Prostate gland (tissue), 2 donors: ENCODE measurements at regions not wholly inside any gene's neighbourhood (a gene's known extent, or its start where the extent isn't known, plus 50 kb on each side); places are given as distances from the start of the nearest gene placed in this dataset.

Experiments used
- DNase-seq: peaks from one replicate; pipeline ENCODE4 v3.0.0-alpha.2; 2019; ENCODE audit warnings: low spot score
- H3K27ac ChIP-seq, 2 donors: fragments of 200-600 bp; sonication (generic); 2 replicates each; pipeline ENCODE4 v1.5.1; 2017 to 2019
- H3K27me3 ChIP-seq: fragments of 200-600 bp; sonication (generic); replicated peaks from 2 replicates; pipeline ENCODE4 v1.5.1; 2019; ENCODE audit not compliant: insufficient read depth
- H3K36me3 ChIP-seq, 2 donors: fragments of 200-600 bp; sonication (generic); 1 replicate in 1 of 2; 2 replicates in 1 of 2; pipeline versions ENCODE4 v1.5.1 to v1.8.1; 2017 to 2019
- H3K4me1 ChIP-seq: fragments of 200-600 bp; sonication (generic); replicated peaks from 2 replicates; pipeline ENCODE4 v1.5.1; 2019
- H3K4me3 ChIP-seq, 2 donors: fragments of 200-600 bp; sonication (generic); 2 replicates each; pipeline ENCODE4 v1.5.1; 2017 to 2019
- H3K9me3 ChIP-seq: fragments of 200-600 bp; sonication (generic); 2 replicates; pipeline ENCODE4 v1.5.1; 2017
- POLR2A ChIP-seq: fragments of 450-650 bp; IDR thresholded peaks from one replicate; pipeline ENCODE4 v1.6.1; 2016; ENCODE audit warnings: antibody characterized with exemption, mild to moderate bottlenecking
- POLR2AphosphoS5 ChIP-seq: sonication (generic); formaldehyde crosslinking; IDR thresholded peaks from one replicate; pipeline ENCODE4 v1.6.1; 2017; ENCODE audit warnings: antibody characterized with exemption
- WGBS: methylation state at CpG from one replicate; pipeline ENCODE4 v1.1.5; 2018; 5-methylcytosine and 5-hydroxymethylcytosine counted together
- intact Hi-C: fragments of 100-400 bp; cut with DNase I; formaldehyde crosslinking; loops from one replicate; pipeline ENCODE4 v1.14.2; 2022
- TF ChIP-seq, protein P1 (sequence below), 4 experiments: fragments of 200-600 bp in 2 of 4; fragments of 450-650 bp in 2 of 4; sonication (generic) in 2 of 4; IDR thresholded peaks; 1 replicate in 3 of 4; 2 replicates in 1 of 4; pipeline ENCODE4 v1.5.1; 2016 to 2019; ENCODE audit warnings: antibody characterized with exemption in 4 of 4, mild to moderate bottlenecking in 2 of 4, moderate library complexity in 2 of 4

DNA sequence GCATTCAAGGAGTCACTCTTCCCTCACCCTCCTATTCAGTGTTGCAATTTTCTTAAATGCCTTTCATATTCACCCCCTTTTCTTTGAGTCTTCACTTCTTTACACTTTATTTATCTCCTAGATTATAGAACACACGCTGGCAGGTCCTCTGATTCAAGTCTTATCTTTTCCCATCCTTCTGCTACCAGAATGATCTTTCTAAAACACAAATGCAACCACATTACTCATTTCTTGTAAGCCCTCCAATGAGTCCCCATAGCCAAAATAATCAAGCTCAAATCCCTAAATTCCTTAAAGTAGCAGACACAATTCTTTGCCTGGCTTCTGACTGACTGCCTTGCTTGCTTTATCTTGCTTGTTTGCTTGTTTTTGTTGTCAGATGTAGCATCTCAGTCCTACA, 920.0 kb downstream of the TFAP2A start:
- H3K27me3 ChIP-seq = no peaks in the 10 kb centered on the region
- no peaks in the 10 kb centered on the region for H3K4me1 ChIP-seq
- no peaks in the 10 kb centered on the region for H3K36me3 ChIP-seq
- intact Hi-C loops = no loop called here
- no peak overlapping the region for H3K4me3 ChIP-seq
- 54% methylated on average over 1 of the region's 1 CpG for WGBS
- DNase-seq = no peak
- no peak overlapping the region for H3K27ac ChIP-seq
- H3K9me3 ChIP-seq = no peaks in the 10 kb centered on the region
- no peak for TF ChIP-seq POLR2AphosphoS5
- TF ChIP-seq, protein P1, sequence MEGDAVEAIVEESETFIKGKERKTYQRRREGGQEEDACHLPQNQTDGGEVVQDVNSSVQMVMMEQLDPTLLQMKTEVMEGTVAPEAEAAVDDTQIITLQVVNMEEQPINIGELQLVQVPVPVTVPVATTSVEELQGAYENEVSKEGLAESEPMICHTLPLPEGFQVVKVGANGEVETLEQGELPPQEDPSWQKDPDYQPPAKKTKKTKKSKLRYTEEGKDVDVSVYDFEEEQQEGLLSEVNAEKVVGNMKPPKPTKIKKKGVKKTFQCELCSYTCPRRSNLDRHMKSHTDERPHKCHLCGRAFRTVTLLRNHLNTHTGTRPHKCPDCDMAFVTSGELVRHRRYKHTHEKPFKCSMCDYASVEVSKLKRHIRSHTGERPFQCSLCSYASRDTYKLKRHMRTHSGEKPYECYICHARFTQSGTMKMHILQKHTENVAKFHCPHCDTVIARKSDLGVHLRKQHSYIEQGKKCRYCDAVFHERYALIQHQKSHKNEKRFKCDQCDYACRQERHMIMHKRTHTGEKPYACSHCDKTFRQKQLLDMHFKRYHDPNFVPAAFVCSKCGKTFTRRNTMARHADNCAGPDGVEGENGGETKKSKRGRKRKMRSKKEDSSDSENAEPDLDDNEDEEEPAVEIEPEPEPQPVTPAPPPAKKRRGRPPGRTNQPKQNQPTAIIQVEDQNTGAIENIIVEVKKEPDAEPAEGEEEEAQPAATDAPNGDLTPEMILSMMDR (IDR thresholded peaks at IDR 0.05) = no peak
- TF ChIP-seq POLR2A = no peak

DNA sequence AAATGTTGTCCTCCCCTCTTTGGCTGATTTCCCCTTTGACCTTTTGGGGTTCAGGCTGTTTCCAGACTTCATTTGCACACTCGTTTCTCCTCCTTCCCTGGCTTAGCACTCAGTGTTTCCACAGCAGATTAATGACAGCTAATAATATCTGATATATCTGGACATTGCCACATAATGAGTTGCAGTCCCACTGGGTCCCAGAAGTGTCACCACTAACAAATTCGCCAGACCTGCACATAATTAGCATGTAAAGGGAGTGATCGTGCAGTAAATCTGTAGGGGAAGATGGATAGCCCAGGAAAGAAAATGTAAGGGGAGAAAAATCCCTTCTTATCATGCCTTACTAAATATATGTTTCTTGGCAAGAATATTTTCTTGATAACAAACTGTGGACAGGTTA, 922.1 kb downstream of the TFAP2A start:
- Histone ChIP-seq H3K9me3 (no peaks in the 10 kb centered on the region), H3K27me3 (no peaks in the 10 kb centered on the region), H3K4me3 (no peak overlapping the region), H3K27ac (no peak overlapping the region), H3K4me1 (no peaks in the 10 kb centered on the region), H3K36me3 (no peaks in the 10 kb centered on the region)
- 65% methylated on average over 3 of the region's 3 CpGs for WGBS
- intact Hi-C loops = no loop called here
- no peak for DNase-seq
- TF ChIP-seq POLR2AphosphoS5 (no peak), POLR2A (no peak)
- TF ChIP-seq, protein P1 (IDR thresholded peaks at IDR 0.05) = no peak

DNA sequence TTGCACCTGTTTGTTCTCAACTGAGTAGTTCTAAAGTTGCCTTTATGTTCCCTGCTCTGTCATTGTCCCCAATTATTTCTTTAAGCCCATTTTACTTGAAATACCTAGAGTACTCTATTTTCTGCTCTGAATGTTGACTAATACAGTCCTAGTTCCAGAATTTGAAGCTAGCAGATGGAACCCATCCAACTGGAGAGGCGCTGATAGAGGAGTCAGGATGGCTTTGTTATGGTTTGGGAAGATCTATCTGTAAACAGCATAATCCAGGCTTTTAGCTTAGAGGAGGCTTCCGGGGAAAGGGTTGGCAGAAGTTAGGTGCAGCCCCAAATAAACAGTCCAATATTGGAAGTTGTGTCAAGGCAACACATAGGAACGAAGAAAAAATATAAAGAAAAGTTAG, 927.7 kb downstream of the TFAP2A start:
- 62% methylated on average over 3 of the region's 3 CpGs for WGBS
- H3K27ac ChIP-seq = no peak overlapping the region

DNA sequence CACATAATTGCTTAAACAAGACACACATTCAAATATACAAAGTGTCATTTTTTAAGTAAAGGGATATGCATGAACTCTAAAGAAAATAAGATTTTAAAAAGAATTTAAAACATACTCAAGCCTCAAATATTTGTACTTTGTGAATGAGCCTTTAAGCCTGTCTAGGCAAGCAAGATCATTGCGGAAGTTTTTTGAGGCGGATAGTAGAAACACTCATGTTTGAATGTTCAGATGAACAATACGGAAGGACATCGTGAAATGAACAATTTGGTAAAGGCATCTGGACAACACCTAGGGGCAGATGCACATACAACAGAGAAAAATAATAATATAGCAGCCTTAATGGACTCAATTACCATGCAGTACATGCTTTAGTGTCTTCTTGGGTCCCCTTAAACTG, 928.9 kb downstream of the TFAP2A start:
- DNase-seq = no peak
- Histone ChIP-seq H3K27ac (no peak overlapping the region), H3K27me3 (no peaks in the 10 kb centered on the region), H3K36me3 (no peaks in the 10 kb centered on the region), H3K9me3 (no peaks in the 10 kb centered on the region), H3K4me3 (no peak overlapping the region), H3K4me1 (no peaks in the 10 kb centered on the region)
- WGBS = 63% methylated on average over 4 of the region's 4 CpGs
- TF ChIP-seq POLR2A (no peak), POLR2AphosphoS5 (no peak)
- TF ChIP-seq, protein P1 (IDR thresholded peaks at IDR 0.05) = no peak
- intact Hi-C loops = no loop called here

More for the DNA sequence above, 927.7 kb downstream of the TFAP2A start:
- no peaks in the 10 kb centered on the region for H3K9me3 ChIP-seq
- H3K27me3 ChIP-seq = no peaks in the 10 kb centered on the region
- H3K4me3 ChIP-seq = no peak overlapping the region
- no peaks in the 10 kb centered on the region for H3K36me3 ChIP-seq
- DNase-seq = no peak
- H3K4me1 ChIP-seq = no peaks in the 10 kb centered on the region
- TF ChIP-seq POLR2AphosphoS5 = no peak
- TF ChIP-seq, protein P1 (IDR thresholded peaks at IDR 0.05) = no peak
- no peak for TF ChIP-seq POLR2A
- intact Hi-C loops = no loop called here

DNA sequence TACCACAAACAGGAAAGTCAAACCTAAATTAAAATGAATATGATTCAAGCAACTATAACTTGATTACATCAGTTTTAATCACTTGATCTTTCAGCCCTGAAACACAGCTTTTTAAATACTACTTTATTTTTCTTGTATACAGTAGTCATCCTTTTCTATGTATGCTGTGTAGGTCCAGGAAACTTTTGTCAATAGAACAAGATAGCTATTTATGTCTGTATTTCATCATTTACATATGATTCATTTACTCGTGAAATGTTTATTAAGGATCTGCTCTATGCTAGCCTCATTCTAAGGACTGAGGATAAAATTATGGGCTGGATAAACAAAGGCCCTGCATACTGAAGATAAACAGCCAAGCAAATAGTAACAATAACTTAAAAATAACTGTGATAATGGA, 930.2 kb downstream of the TFAP2A start:
- no peak for DNase-seq
- no peaks in the 10 kb centered on the region for H3K4me1 ChIP-seq
- no peaks in the 10 kb centered on the region for H3K27me3 ChIP-seq
- no peak overlapping the region for H3K27ac ChIP-seq
- WGBS = 83% methylated on average over 1 of the region's 1 CpG
- H3K4me3 ChIP-seq = no peak overlapping the region
- no peak for TF ChIP-seq POLR2AphosphoS5
- TF ChIP-seq, protein P1 (IDR thresholded peaks at IDR 0.05) = no peak
- TF ChIP-seq POLR2A = no peak
- no peaks in the 10 kb centered on the region for H3K36me3 ChIP-seq
- intact Hi-C loops = no loop called here
- H3K9me3 ChIP-seq = no peaks in the 10 kb centered on the region
